ENCODE measurements at regions not wholly inside any gene's neighbourhood (a gene's known extent, or its start where the extent isn't known, plus 50 kb on each side); places are given as distances from the start of the nearest gene placed in this dataset.
"Not testable (repeated sequence)": the region's sequence is repeated elsewhere in the genome, so short reads cannot be mapped to it uniquely, and the experiment has no call there.

DNA sequence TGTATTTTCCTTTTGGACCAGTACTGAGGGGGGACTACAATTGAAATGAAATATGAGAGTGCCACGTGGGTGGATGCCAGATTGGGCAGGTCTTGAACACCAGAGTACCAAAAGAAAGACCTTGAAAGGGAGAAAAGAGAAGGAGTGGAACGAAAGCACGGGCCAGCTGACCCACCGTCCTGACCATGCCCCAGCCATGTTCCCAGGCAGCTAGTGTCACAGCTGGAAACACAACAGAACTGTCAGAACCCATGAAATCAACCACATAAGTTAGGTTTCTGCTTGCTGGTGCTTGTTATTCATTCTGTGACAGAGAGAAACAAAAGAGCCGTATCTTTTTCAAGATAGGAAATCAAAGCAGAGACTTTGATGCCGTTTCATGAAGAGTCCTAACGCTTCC is 268.8 kb downstream of the MEX3B start:
- Histone ChIP-seq H3K4me3 (ENCODE audit: low read depth in 2 of 2, low read length in 2 of 2) (no peak overlapping the region), H3K27ac (ENCODE audit: low read length) (no peak overlapping the region), H3K36me3 (ENCODE audit: control insufficient read depth, insufficient read depth, low read length) (no peaks in the 10 kb centered on the region; the same call in 1 of the 2 replicates), H3K4me1 (ENCODE audit: control insufficient read depth, insufficient read depth, low read length) (no peaks in the 10 kb centered on the region), H3K9me3 (ENCODE audit: control insufficient read depth, insufficient read depth, low read depth, low read length) (no peaks in the 10 kb centered on the region), H3K27me3 (ENCODE audit: control insufficient read depth, insufficient read depth, low read length) (no peaks in the 10 kb centered on the region; the same call in 1 of the 2 replicates)
- CTCF ChIA-PET: no interaction called here
- intact Hi-C loops (cut with micrococcal nuclease; ENCODE audit: unreplicated experiment) (no loop called here), in situ Hi-C loops (cut with HindIII; ENCODE audit: low pct_unique_long_range_greater_than_20kb, low sequenced_read_pairs) (no loop called here)
- POLR2A ChIA-PET: no interaction called here
- no peak for TF ChIP-seq TCF7L2 (IDR thresholded peaks at IDR 0.05; ENCODE audit: low read depth, low read length)
- no TSS peak for BruUV-seq (replicated peaks)
- DNase-seq (ENCODE audit: low read depth, low spot score) (no peak), ATAC-seq (no peak)

DNA sequence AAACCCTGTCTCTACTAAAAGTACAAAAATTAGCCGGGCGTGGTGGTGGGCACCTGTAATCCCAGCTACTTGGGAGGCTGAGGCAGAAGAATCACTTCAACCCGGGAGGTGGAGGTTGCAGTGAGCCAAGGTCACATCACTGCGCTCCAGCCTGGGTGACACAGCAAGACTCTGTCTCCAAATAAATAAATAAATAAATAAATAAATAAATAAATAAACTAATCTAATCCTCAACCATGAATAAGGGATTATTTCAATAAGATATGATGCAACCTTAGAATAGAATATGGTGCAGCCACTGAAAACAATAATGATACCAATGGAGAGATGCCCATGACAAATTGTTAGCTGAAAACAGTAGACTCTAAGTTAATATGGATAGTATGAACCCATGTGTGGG is 270.0 kb downstream of the MEX3B start:
- in situ Hi-C loops (cut with HindIII; ENCODE audit: low pct_unique_long_range_greater_than_20kb, low sequenced_read_pairs); DNase-seq (ENCODE audit: low read depth, low spot score); H3K4me1 ChIP-seq (ENCODE audit: control insufficient read depth, insufficient read depth, low read length); CTCF ChIA-PET; H3K27me3 ChIP-seq (ENCODE audit: control insufficient read depth, insufficient read depth, low read length); ATAC-seq; H3K4me3 ChIP-seq (ENCODE audit: low read depth in 2 of 2, low read length in 2 of 2); intact Hi-C loops (cut with micrococcal nuclease; ENCODE audit: unreplicated experiment); H3K9me3 ChIP-seq (ENCODE audit: control insufficient read depth, insufficient read depth, low read depth, low read length); H3K36me3 ChIP-seq (ENCODE audit: control insufficient read depth, insufficient read depth, low read length); BruUV-seq (replicated peaks); H3K27ac ChIP-seq (ENCODE audit: low read length); POLR2A ChIA-PET: not testable (repeated sequence)

DNA sequence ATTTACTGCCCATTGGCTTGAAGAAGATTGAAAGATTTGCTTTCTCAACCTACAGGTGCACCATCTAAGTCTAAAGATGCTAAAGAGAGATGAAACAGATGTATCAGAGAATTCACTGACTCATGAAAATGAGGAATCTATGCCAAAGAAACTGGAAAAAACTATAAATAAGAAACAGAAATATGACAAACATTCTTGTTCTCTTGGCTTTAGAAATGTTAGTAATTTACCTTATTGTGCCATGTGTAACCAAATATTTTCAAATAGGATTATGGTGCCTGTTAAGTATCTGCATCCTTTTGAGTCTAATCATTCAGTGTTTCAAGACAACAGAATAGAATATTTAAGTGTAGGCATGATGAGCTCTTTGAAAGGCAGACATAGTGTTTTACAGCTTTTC is 271.5 kb downstream of the MEX3B start:
- Histone ChIP-seq H3K4me3 (ENCODE audit: low read depth in 2 of 2, low read length in 2 of 2) (no peak overlapping the region), H3K36me3 (ENCODE audit: control insufficient read depth, insufficient read depth, low read length) (no peaks in the 10 kb centered on the region; the same call in 1 of the 2 replicates)

DNA sequence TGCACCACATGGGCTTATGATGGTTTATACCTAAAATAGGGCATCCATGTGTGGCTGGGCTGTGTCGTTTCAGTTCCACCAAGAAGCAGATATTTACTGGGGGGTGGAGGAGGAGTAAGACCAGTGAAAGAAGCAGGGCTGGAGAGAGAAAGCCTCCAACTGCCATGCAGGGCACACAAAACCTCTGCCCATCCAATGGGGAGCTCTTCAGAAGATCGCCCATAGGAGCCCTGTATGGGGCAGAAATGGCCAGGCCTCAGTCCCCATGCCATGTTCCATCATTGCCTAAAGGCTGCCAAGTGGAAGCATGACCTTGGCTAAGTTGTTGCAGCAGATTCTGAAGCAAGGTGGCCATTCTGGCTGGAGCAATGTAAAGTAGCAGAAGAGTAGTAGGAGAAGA is 277.0 kb downstream of the MEX3B start:
- DNase-seq (ENCODE audit: low read depth, low spot score) (no peak), ATAC-seq (no peak)
- H3K4me3 ChIP-seq (ENCODE audit: low read depth in 2 of 2, low read length in 2 of 2): no peak overlapping the region
- H3K9me3 ChIP-seq (ENCODE audit: control insufficient read depth, insufficient read depth, low read depth, low read length): no peaks in the 10 kb centered on the region
- ChIA-PET POLR2A (no interaction called here), CTCF (no interaction called here)
- in situ Hi-C loops (cut with HindIII; ENCODE audit: low pct_unique_long_range_greater_than_20kb, low sequenced_read_pairs) (no loop called here), intact Hi-C loops (cut with micrococcal nuclease; ENCODE audit: unreplicated experiment) (no loop called here)
- H3K27ac ChIP-seq (ENCODE audit: low read length): no peak overlapping the region
- H3K4me1 ChIP-seq (ENCODE audit: control insufficient read depth, insufficient read depth, low read length): no peaks in the 10 kb centered on the region
- TF ChIP-seq POLR2AphosphoS5 (IDR thresholded peaks at IDR 0.05; ENCODE audit: low read depth, low read length) (no peak), SIN3A (IDR thresholded peaks at IDR 0.05; ENCODE audit: borderline replicate concordance, insufficient read depth, low read depth, low read length) (no peak)
- TF ChIP-seq, protein P1, sequence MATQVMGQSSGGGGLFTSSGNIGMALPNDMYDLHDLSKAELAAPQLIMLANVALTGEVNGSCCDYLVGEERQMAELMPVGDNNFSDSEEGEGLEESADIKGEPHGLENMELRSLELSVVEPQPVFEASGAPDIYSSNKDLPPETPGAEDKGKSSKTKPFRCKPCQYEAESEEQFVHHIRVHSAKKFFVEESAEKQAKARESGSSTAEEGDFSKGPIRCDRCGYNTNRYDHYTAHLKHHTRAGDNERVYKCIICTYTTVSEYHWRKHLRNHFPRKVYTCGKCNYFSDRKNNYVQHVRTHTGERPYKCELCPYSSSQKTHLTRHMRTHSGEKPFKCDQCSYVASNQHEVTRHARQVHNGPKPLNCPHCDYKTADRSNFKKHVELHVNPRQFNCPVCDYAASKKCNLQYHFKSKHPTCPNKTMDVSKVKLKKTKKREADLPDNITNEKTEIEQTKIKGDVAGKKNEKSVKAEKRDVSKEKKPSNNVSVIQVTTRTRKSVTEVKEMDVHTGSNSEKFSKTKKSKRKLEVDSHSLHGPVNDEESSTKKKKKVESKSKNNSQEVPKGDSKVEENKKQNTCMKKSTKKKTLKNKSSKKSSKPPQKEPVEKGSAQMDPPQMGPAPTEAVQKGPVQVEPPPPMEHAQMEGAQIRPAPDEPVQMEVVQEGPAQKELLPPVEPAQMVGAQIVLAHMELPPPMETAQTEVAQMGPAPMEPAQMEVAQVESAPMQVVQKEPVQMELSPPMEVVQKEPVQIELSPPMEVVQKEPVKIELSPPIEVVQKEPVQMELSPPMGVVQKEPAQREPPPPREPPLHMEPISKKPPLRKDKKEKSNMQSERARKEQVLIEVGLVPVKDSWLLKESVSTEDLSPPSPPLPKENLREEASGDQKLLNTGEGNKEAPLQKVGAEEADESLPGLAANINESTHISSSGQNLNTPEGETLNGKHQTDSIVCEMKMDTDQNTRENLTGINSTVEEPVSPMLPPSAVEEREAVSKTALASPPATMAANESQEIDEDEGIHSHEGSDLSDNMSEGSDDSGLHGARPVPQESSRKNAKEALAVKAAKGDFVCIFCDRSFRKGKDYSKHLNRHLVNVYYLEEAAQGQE (IDR thresholded peaks at IDR 0.05; ENCODE audit: insufficient read depth in 1 of 2, low read depth in 2 of 2, low read length in 1 of 2): no peak
- no peaks in the 10 kb centered on the region for H3K36me3 ChIP-seq (ENCODE audit: control insufficient read depth, insufficient read depth, low read length)
- no TSS peak for BruUV-seq (replicated peaks)
- H3K27me3 ChIP-seq (ENCODE audit: control insufficient read depth, insufficient read depth, low read length): no peaks in the 10 kb centered on the region

More for the DNA sequence above, 271.5 kb downstream of the MEX3B start:
- no TSS peak for BruUV-seq (replicated peaks)
- intact Hi-C loops (cut with micrococcal nuclease; ENCODE audit: unreplicated experiment): no loop called here
- DNase-seq (ENCODE audit: low read depth, low spot score) (no peak), ATAC-seq (no peak)
- no peak overlapping the region for H3K27ac ChIP-seq (ENCODE audit: low read length)
- H3K27me3 ChIP-seq (ENCODE audit: control insufficient read depth, insufficient read depth, low read length): no peaks in the 10 kb centered on the region; the same call in 1 of the 2 replicates
- no peak for TF ChIP-seq TCF7L2 (IDR thresholded peaks at IDR 0.05; ENCODE audit: low read depth, low read length)
- TF ChIP-seq CTCF (IDR thresholded peaks at IDR 0.05): no peak
- TF ChIP-seq POLR2AphosphoS5 (IDR thresholded peaks at IDR 0.05; ENCODE audit: low read depth, low read length): no peak
- in situ Hi-C loops (cut with HindIII; ENCODE audit: low pct_unique_long_range_greater_than_20kb, low sequenced_read_pairs): no loop called here
- POLR2A ChIA-PET: no interaction called here
- CTCF ChIA-PET: no interaction called here
- H3K9me3 ChIP-seq (ENCODE audit: control insufficient read depth, insufficient read depth, low read depth, low read length): no peaks in the 10 kb centered on the region
- H3K4me1 ChIP-seq (ENCODE audit: control insufficient read depth, insufficient read depth, low read length): no peaks in the 10 kb centered on the region
